ENCODE measurements at regions not wholly inside any gene's neighbourhood (a gene's known extent, or its start where the extent isn't known, plus 50 kb on each side); places are given as distances from the start of the nearest gene placed in this dataset.
"Not testable (repeated sequence)": the region's sequence is repeated elsewhere in the genome, so short reads cannot be mapped to it uniquely, and the experiment has no call there.

DNA sequence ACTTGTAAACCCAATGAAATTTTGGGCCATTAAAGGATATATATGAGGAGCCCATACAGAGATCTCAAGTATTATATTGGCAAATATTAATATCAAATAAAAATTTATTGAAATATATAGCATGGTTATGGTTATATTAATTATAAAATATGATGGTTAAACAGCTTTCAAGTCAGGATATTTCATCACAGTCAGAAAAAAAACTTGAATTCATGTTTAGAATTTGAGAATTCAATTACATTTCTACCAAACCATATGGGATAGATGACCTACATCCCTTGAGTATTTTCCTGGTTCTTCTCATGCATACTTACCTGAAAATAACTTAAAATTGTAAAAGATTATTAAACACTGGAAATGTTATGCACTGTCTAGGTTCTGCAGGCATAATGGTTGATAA is 956.1 kb upstream of the EDIL3 start:
- Histone ChIP-seq H3K9me3 (ENCODE audit: control insufficient read depth in 1 of 2, low read length in 2 of 2) (no peaks in the 10 kb centered on the region), H3K27ac (ENCODE audit: low read depth, low read length) (no peak overlapping the region), H3K9ac (ENCODE audit: low read depth in 1 of 2, low read length in 2 of 2) (no peak overlapping the region), H3K27me3 (ENCODE audit: control insufficient read depth in 1 of 2, insufficient read depth in 2 of 2, low read length in 2 of 2) (no peaks in the 10 kb centered on the region), H3K4me1 (ENCODE audit: control insufficient read depth in 1 of 2, insufficient read depth in 2 of 2, low read length in 2 of 2) (no peaks in the 10 kb centered on the region), H3K36me3 (ENCODE audit: control insufficient read depth in 1 of 2, insufficient read depth in 2 of 2, low read length in 2 of 2) (no peaks in the 10 kb centered on the region), H3K4me3 (ENCODE audit: low read depth in 1 of 2, low read length in 2 of 2) (no peak overlapping the region)

- H3K9me3 ChIP-seq (ENCODE audit: control insufficient read depth in 1 of 2, low read length in 2 of 2), result no peaks in the 10 kb centered on the region
- H3K36me3 ChIP-seq (ENCODE audit: control insufficient read depth in 1 of 2, insufficient read depth in 2 of 2, low read length in 2 of 2), result no peaks in the 10 kb centered on the region
- no peak overlapping the region for H3K9ac ChIP-seq (ENCODE audit: low read depth in 1 of 2, low read length in 2 of 2)
- H3K4me1 ChIP-seq (ENCODE audit: control insufficient read depth in 1 of 2, insufficient read depth in 2 of 2, low read length in 2 of 2), result no peaks in the 10 kb centered on the region
- H3K27me3 ChIP-seq (ENCODE audit: control insufficient read depth in 1 of 2, insufficient read depth in 2 of 2, low read length in 2 of 2), result no peaks in the 10 kb centered on the region
- no peak overlapping the region for H3K27ac ChIP-seq (ENCODE audit: low read depth, low read length)
- no peak overlapping the region for H3K4me3 ChIP-seq (ENCODE audit: low read depth in 1 of 2, low read length in 2 of 2)
Measured at GRCh38 chr5:85345818-85346217, 961.1 kb upstream of the EDIL3 start.

DNA sequence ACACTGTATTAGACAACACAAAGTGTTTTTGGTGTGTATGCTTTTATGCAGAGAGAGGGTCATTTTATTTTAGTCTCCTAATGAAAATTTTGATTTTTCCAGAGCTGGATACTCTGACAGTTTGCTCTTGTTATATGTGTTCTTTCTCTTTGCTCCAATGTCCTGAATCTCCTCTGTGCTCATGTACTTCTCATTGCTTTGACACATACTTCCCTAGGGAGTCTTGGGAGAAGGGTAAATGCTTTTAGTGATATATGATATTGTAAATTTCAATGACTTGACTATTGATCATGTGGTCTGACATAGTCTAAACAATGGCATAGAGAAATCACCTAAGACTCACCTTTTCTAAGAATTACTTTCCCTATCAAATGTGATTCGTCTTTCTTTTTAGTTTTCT is 972.6 kb upstream of the EDIL3 start:
- H3K27ac ChIP-seq (ENCODE audit: low read depth, low read length), result no peak overlapping the region
- no peaks in the 10 kb centered on the region for H3K36me3 ChIP-seq (ENCODE audit: control insufficient read depth in 1 of 2, insufficient read depth in 2 of 2, low read length in 2 of 2)
- no peaks in the 10 kb centered on the region for H3K27me3 ChIP-seq (ENCODE audit: control insufficient read depth in 1 of 2, insufficient read depth in 2 of 2, low read length in 2 of 2)
- no peak overlapping the region for H3K9ac ChIP-seq (ENCODE audit: low read depth in 1 of 2, low read length in 2 of 2)
- no peaks in the 10 kb centered on the region for H3K4me1 ChIP-seq (ENCODE audit: control insufficient read depth in 1 of 2, insufficient read depth in 2 of 2, low read length in 2 of 2)
- no peaks in the 10 kb centered on the region for H3K9me3 ChIP-seq (ENCODE audit: control insufficient read depth in 1 of 2, low read length in 2 of 2)
- no peak overlapping the region for H3K4me3 ChIP-seq (ENCODE audit: low read depth in 1 of 2, low read length in 2 of 2)

DNA sequence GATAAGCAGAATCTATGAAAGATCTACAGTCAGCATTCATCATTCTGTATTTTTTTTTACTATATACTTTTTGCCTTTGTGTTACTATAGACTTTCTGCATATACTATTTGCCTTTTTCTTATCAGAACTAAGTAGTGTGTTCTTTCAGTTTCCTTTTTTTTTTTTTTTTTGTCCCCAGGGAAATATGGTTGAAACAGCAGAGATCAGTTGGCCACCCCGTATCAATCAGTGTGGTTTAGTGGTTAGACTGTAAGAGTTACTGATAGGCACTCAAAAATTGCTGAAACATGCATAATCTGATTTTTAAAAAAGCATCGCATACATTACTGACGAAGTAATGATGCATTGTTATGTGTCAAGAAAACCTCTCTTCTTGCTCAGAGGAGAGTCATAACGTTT is 990.8 kb upstream of the EDIL3 start:
- Histone ChIP-seq H3K4me3 (ENCODE audit: low read depth in 1 of 2, low read length in 2 of 2) (no peak overlapping the region), H3K36me3 (ENCODE audit: control insufficient read depth in 1 of 2, insufficient read depth in 2 of 2, low read length in 2 of 2) (no peaks in the 10 kb centered on the region), H3K9ac (ENCODE audit: low read depth in 1 of 2, low read length in 2 of 2) (no peak overlapping the region), H3K27ac (ENCODE audit: low read depth, low read length) (no peak overlapping the region), H3K4me1 (ENCODE audit: control insufficient read depth in 1 of 2, insufficient read depth in 2 of 2, low read length in 2 of 2) (no peaks in the 10 kb centered on the region), H3K9me3 (ENCODE audit: control insufficient read depth in 1 of 2, low read length in 2 of 2) (no peaks in the 10 kb centered on the region), H3K27me3 (ENCODE audit: control insufficient read depth in 1 of 2, insufficient read depth in 2 of 2, low read length in 2 of 2) (no peaks in the 10 kb centered on the region)

- Histone ChIP-seq H3K4me1 (ENCODE audit: control insufficient read depth in 1 of 2, insufficient read depth in 2 of 2, low read length in 2 of 2) (no peaks in the 10 kb centered on the region), H3K27me3 (ENCODE audit: control insufficient read depth in 1 of 2, insufficient read depth in 2 of 2, low read length in 2 of 2) (no peaks in the 10 kb centered on the region), H3K9ac (ENCODE audit: low read depth in 1 of 2, low read length in 2 of 2) (no peak overlapping the region), H3K9me3 (ENCODE audit: control insufficient read depth in 1 of 2, low read length in 2 of 2) (no peaks in the 10 kb centered on the region), H3K36me3 (ENCODE audit: control insufficient read depth in 1 of 2, insufficient read depth in 2 of 2, low read length in 2 of 2) (no peaks in the 10 kb centered on the region), H3K27ac (ENCODE audit: low read depth, low read length) (no peak overlapping the region), H3K4me3 (ENCODE audit: low read depth in 1 of 2, low read length in 2 of 2) (no peak overlapping the region)
Measured at GRCh38 chr5:85388770-85389169, 1004.1 kb upstream of the EDIL3 start.

- H3K4me3 ChIP-seq (ENCODE audit: low read depth in 1 of 2, low read length in 2 of 2); H3K27ac ChIP-seq (ENCODE audit: low read depth, low read length); H3K36me3 ChIP-seq (ENCODE audit: control insufficient read depth in 1 of 2, insufficient read depth in 2 of 2, low read length in 2 of 2); H3K9ac ChIP-seq (ENCODE audit: low read depth in 1 of 2, low read length in 2 of 2); H3K4me1 ChIP-seq (ENCODE audit: control insufficient read depth in 1 of 2, insufficient read depth in 2 of 2, low read length in 2 of 2); H3K9me3 ChIP-seq (ENCODE audit: control insufficient read depth in 1 of 2, low read length in 2 of 2); H3K27me3 ChIP-seq (ENCODE audit: control insufficient read depth in 1 of 2, insufficient read depth in 2 of 2, low read length in 2 of 2): not testable (repeated sequence)
Measured at GRCh38 chr5:85392309-85392708, 1007.6 kb upstream of the EDIL3 start.

- Histone ChIP-seq H3K9ac (ENCODE audit: low read depth in 1 of 2, low read length in 2 of 2) (no peak overlapping the region), H3K4me3 (ENCODE audit: low read depth in 1 of 2, low read length in 2 of 2) (no peak overlapping the region), H3K36me3 (ENCODE audit: control insufficient read depth in 1 of 2, insufficient read depth in 2 of 2, low read length in 2 of 2) (no peaks in the 10 kb centered on the region), H3K9me3 (ENCODE audit: control insufficient read depth in 1 of 2, low read length in 2 of 2) (no peaks in the 10 kb centered on the region), H3K27me3 (ENCODE audit: control insufficient read depth in 1 of 2, insufficient read depth in 2 of 2, low read length in 2 of 2) (no peaks in the 10 kb centered on the region), H3K27ac (ENCODE audit: low read depth, low read length) (no peak overlapping the region), H3K4me1 (ENCODE audit: control insufficient read depth in 1 of 2, insufficient read depth in 2 of 2, low read length in 2 of 2) (no peaks in the 10 kb centered on the region)
Measured at GRCh38 chr5:85395526-85395925, 1010.8 kb upstream of the EDIL3 start.

DNA sequence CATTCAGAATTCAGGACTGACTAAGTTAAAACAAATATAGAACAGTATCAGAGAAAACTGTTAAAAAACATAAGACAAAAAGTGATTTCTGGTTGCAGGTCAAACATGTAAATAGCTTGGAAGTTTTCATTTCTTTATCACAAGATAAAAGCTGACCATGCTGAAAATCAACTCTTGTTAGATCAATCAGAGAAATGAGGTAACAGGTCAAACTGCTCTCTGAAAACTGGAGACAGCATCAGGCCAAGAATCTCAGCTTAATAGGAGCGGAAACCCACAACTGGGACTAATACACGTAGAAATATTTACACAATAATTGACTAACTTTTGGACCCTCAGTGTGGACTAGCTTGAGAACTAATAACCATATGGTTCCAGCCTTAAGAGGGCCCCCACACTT is 1012.8 kb upstream of the EDIL3 start:
- Histone ChIP-seq H3K27ac (ENCODE audit: low read depth, low read length) (no peak overlapping the region), H3K9me3 (ENCODE audit: control insufficient read depth in 1 of 2, low read length in 2 of 2) (no peaks in the 10 kb centered on the region), H3K27me3 (ENCODE audit: control insufficient read depth in 1 of 2, insufficient read depth in 2 of 2, low read length in 2 of 2) (no peaks in the 10 kb centered on the region), H3K4me1 (ENCODE audit: control insufficient read depth in 1 of 2, insufficient read depth in 2 of 2, low read length in 2 of 2) (no peaks in the 10 kb centered on the region), H3K36me3 (ENCODE audit: control insufficient read depth in 1 of 2, insufficient read depth in 2 of 2, low read length in 2 of 2) (no peaks in the 10 kb centered on the region), H3K4me3 (ENCODE audit: low read depth in 1 of 2, low read length in 2 of 2) (no peak overlapping the region), H3K9ac (ENCODE audit: low read depth in 1 of 2, low read length in 2 of 2) (no peak overlapping the region)

DNA sequence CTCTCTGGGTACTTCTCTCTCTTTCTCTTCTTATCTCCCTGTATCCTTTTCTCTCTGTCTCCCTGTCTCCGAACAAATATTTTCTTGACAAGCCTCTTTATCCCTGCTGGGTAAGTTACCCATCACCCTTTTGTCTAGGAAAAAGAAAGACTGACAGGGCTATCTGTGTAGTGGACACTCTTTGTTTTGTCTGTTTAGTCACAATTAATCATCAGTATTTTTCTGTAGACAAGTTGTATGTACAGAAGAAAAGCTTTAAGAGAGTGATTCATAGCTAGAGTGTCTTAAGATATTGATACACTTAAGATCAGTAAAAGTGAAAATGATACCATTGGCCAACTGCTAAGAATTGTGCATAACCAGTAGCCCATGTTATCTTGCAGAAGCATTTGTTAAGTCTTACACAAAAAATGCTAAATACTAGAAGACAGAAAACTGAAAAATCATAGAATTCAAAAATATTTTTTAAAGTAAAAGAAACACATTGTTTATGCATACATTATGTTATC is 1043.8 kb upstream of the EDIL3 start:
- H3K36me3 ChIP-seq (ENCODE audit: control insufficient read depth in 1 of 2, insufficient read depth in 2 of 2, low read length in 2 of 2), result no peaks in the 10 kb centered on the region
- H3K4me3 ChIP-seq (ENCODE audit: low read depth in 1 of 2, low read length in 2 of 2), result no peak overlapping the region
- no peak overlapping the region for H3K9ac ChIP-seq (ENCODE audit: low read depth in 1 of 2, low read length in 2 of 2)
- no peaks in the 10 kb centered on the region for H3K4me1 ChIP-seq (ENCODE audit: control insufficient read depth in 1 of 2, insufficient read depth in 2 of 2, low read length in 2 of 2)
- H3K9me3 ChIP-seq (ENCODE audit: control insufficient read depth in 1 of 2, low read length in 2 of 2), result peaks cover 0 to 5% of the 10 kb centered on the region in 2 donors
- H3K27ac ChIP-seq (ENCODE audit: low read depth, low read length), result no peak overlapping the region
- no peaks in the 10 kb centered on the region for H3K27me3 ChIP-seq (ENCODE audit: control insufficient read depth in 1 of 2, insufficient read depth in 2 of 2, low read length in 2 of 2)

DNA sequence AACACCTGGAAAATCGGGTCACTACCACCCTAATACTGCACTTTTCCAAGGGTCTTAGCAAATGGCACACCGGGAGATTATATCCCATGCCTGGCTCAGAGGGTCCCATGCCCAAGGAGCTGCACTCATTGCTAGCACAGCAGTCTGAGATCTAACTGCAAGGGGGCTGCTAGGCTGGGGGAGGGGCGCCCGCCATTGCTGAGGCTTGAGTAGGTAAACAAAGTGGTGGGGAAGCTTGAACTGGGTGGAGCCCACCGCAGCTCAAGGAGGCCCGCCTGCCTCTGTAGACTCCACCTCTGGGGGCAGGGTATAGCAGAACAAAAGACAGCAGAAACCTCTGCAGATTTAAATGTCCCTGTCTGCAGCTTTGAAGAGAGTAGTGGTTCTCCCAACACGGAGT is 1047.0 kb upstream of the EDIL3 start:
- H3K36me3 ChIP-seq (ENCODE audit: control insufficient read depth in 1 of 2, insufficient read depth in 2 of 2, low read length in 2 of 2); H3K9me3 ChIP-seq (ENCODE audit: control insufficient read depth in 1 of 2, low read length in 2 of 2); H3K27ac ChIP-seq (ENCODE audit: low read depth, low read length); H3K4me3 ChIP-seq (ENCODE audit: low read depth in 1 of 2, low read length in 2 of 2); H3K4me1 ChIP-seq (ENCODE audit: control insufficient read depth in 1 of 2, insufficient read depth in 2 of 2, low read length in 2 of 2); H3K9ac ChIP-seq (ENCODE audit: low read depth in 1 of 2, low read length in 2 of 2); H3K27me3 ChIP-seq (ENCODE audit: control insufficient read depth in 1 of 2, insufficient read depth in 2 of 2, low read length in 2 of 2): not testable (repeated sequence)

- Histone ChIP-seq H3K9ac (ENCODE audit: low read depth in 1 of 2, low read length in 2 of 2) (no peak overlapping the region), H3K4me1 (ENCODE audit: control insufficient read depth in 1 of 2, insufficient read depth in 2 of 2, low read length in 2 of 2) (no peaks in the 10 kb centered on the region), H3K4me3 (ENCODE audit: low read depth in 1 of 2, low read length in 2 of 2) (no peak overlapping the region), H3K9me3 (ENCODE audit: control insufficient read depth in 1 of 2, low read length in 2 of 2) (no peaks in the 10 kb centered on the region), H3K36me3 (ENCODE audit: control insufficient read depth in 1 of 2, insufficient read depth in 2 of 2, low read length in 2 of 2) (no peaks in the 10 kb centered on the region), H3K27me3 (ENCODE audit: control insufficient read depth in 1 of 2, insufficient read depth in 2 of 2, low read length in 2 of 2) (no peaks in the 10 kb centered on the region), H3K27ac (ENCODE audit: low read depth, low read length) (no peak overlapping the region)
Measured at GRCh38 chr5:85441156-85441555, 1056.5 kb upstream of the EDIL3 start.

Data from duodenal mucosa (tissue), 2 donors.